ENCODE measurements at regions not wholly inside any gene's neighbourhood (a gene's known extent, or its start where the extent isn't known, plus 50 kb on each side); places are given as distances from the start of the nearest gene placed in this dataset.

GRCh38 chr7:41608447-41608846, 94.4 kb downstream of the INHBA start:
- TF ChIP-seq CTCF (IDR thresholded peaks at IDR 0.05; ENCODE audit: insufficient read depth, low read length, poor library complexity, severe bottlenecking) (no peak), EZH2phosphoT487 (conservative IDR thresholded peaks at IDR 0.05; ENCODE audit: low read length) (no peak)

Measured in SU-DHL-6 (cell line).